Fibroblast of villous mesenchyme (primary cell): ENCODE measurements at regions not wholly inside any gene's neighbourhood (a gene's known extent, or its start where the extent isn't known, plus 50 kb on each side); places are given as distances from the start of the nearest gene placed in this dataset.
"Not testable (repeated sequence)": the region's sequence is repeated elsewhere in the genome, so short reads cannot be mapped to it uniquely, and the experiment has no call there.

ENCODE experiments used
- DNase-seq: peaks from one replicate; pipeline ENCODE4 v3.0.0-alpha.2; 2010; ENCODE audit warnings: low read depth
- H3K4me3 ChIP-seq: 2 replicates; pipeline ENCODE4 v1.5.1; 2011; ENCODE audit warnings: low read depth, mild to moderate bottlenecking, low read length
- TF ChIP-seq, protein P1 (sequence below): IDR thresholded peaks from 2 replicates; pipeline ENCODE4 v1.5.1; 2012; ENCODE audit warnings: low read depth, mild to moderate bottlenecking, low read length; ENCODE audit not compliant: insufficient read depth

- TF ChIP-seq, protein P1, sequence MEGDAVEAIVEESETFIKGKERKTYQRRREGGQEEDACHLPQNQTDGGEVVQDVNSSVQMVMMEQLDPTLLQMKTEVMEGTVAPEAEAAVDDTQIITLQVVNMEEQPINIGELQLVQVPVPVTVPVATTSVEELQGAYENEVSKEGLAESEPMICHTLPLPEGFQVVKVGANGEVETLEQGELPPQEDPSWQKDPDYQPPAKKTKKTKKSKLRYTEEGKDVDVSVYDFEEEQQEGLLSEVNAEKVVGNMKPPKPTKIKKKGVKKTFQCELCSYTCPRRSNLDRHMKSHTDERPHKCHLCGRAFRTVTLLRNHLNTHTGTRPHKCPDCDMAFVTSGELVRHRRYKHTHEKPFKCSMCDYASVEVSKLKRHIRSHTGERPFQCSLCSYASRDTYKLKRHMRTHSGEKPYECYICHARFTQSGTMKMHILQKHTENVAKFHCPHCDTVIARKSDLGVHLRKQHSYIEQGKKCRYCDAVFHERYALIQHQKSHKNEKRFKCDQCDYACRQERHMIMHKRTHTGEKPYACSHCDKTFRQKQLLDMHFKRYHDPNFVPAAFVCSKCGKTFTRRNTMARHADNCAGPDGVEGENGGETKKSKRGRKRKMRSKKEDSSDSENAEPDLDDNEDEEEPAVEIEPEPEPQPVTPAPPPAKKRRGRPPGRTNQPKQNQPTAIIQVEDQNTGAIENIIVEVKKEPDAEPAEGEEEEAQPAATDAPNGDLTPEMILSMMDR, result no peak
- no peak overlapping the region for H3K4me3 ChIP-seq
- DNase-seq, result no peak
Observed at GRCh38 chr6:51199105-51199552, 380.5 kb downstream of the TFAP2B start.

- DNase-seq, result no peak
- no peak overlapping the region for H3K4me3 ChIP-seq
- TF ChIP-seq, protein P1, result no peak
Observed at GRCh38 chr6:51199733-51200260, 381.1 kb downstream of the TFAP2B start.

GRCh38 chr6:51200676-51201075 lies 382.0 kb downstream of the TFAP2B start:
- TF ChIP-seq, protein P1, result no peak
- DNase-seq, result no peak
- H3K4me3 ChIP-seq, result no peak overlapping the region

- H3K4me3 ChIP-seq, DNase-seq: not testable (repeated sequence)
Observed at GRCh38 chr6:51202653-51203052, 384.0 kb downstream of the TFAP2B start.

GRCh38 chr6:51203504-51203903 lies 384.8 kb downstream of the TFAP2B start:
- no peak for DNase-seq
- H3K4me3 ChIP-seq, result no peak overlapping the region
- TF ChIP-seq, protein P1, result no peak

DNA sequence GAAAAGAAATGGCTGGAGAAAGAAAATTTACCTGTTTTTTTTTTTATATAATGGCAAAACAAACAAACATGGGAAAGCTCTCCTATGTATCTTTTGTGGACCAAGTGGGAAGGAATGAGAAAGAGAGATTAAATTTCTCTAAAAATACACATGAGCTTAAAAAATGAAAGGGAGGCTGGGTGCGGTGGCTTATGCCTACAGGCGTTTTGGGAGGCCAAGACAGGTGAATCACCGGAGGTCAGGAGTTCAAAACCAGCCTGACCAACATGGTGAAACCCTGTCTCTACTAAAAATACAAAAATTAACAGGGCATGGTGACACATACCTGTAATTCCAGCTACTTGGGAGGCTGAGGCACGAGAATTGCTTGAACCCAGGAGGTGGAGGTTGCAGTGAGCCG lies 388.0 kb downstream of the TFAP2B start:
- DNase-seq, result not testable (repeated sequence)

GRCh38 chr6:51209651-51210050 lies 391.0 kb downstream of the TFAP2B start:
- TF ChIP-seq, protein P1, result no peak
- H3K4me3 ChIP-seq, result no peak overlapping the region
- DNase-seq, result no peak

More for the DNA sequence above, 388.0 kb downstream of the TFAP2B start:
- H3K4me3 ChIP-seq, result not testable (repeated sequence)

GRCh38 chr6:51213811-51214210 lies 395.1 kb downstream of the TFAP2B start:
- DNase-seq, result no peak
- no peak overlapping the region for H3K4me3 ChIP-seq
- TF ChIP-seq, protein P1, result no peak
